H9 (cell line): ENCODE measurements at regions not wholly inside any gene's neighbourhood (a gene's known extent, or its start where the extent isn't known, plus 50 kb on each side); places are given as distances from the start of the nearest gene placed in this dataset.

Source experiments
- DNase-seq: peaks from one replicate; pipeline ENCODE4 v3.0.0-alpha.2; 2017
- H2AFZ ChIP-seq: one replicate; pipeline ENCODE4 v1.6.1; 2013; ENCODE audit warnings: mild to moderate bottlenecking, low read length, control low read depth, moderate library complexity
- H2AK5ac ChIP-seq: 2 replicates; pipeline ENCODE4 v1.6.1; 2013; ENCODE audit warnings: low read length, control low read depth, mixed read lengths; ENCODE audit not compliant: insufficient read length
- H2BK120ac ChIP-seq: one replicate; pipeline ENCODE4 v1.6.1; 2013; ENCODE audit warnings: low read depth, mild to moderate bottlenecking, low read length, control low read depth, inconsistent platforms; ENCODE audit not compliant: poor library complexity, severe bottlenecking
- H2BK12ac ChIP-seq: 2 replicates; pipeline ENCODE4 v1.6.1; 2013; ENCODE audit warnings: low read length, control low read depth, mixed read lengths, low read depth; ENCODE audit not compliant: insufficient read length
- H2BK15ac ChIP-seq: 2 replicates; pipeline ENCODE4 v1.6.1; 2013; ENCODE audit warnings: low read depth, low read length, control low read depth
- H2BK20ac ChIP-seq: one replicate; pipeline ENCODE4 v1.6.1; 2013; ENCODE audit warnings: low read depth, mild to moderate bottlenecking, low read length, control low read depth, inconsistent platforms; ENCODE audit not compliant: poor library complexity, severe bottlenecking
- H2BK5ac ChIP-seq: 2 replicates; pipeline ENCODE4 v1.6.1; 2013; ENCODE audit warnings: low read length, control low read depth, mixed read lengths; ENCODE audit not compliant: insufficient read length
- H3K14ac ChIP-seq: 2 replicates; pipeline ENCODE4 v1.6.1; 2013; ENCODE audit warnings: low read length, control low read depth; ENCODE audit not compliant: insufficient read depth
- H3K18ac ChIP-seq: 2 replicates; pipeline ENCODE4 v1.6.1; 2013; ENCODE audit warnings: low read depth, mild to moderate bottlenecking, mixed read lengths, low read length, control low read depth; ENCODE audit not compliant: insufficient read length
- H3K23ac ChIP-seq: 2 replicates; pipeline ENCODE4 v1.6.1; 2013; ENCODE audit warnings: low read length, control low read depth, mixed read lengths, low read depth; ENCODE audit not compliant: insufficient read length
- H3K23me2 ChIP-seq: 2 replicates; pipeline ENCODE4 v1.6.1; 2013; ENCODE audit warnings: low read depth, mild to moderate bottlenecking, mixed read lengths, low read length, control low read depth; ENCODE audit not compliant: insufficient read length, poor library complexity, severe bottlenecking
- H3K27ac ChIP-seq: 2 replicates; pipeline ENCODE4 v1.5.1; 2013; ENCODE audit warnings: low read length, control low read depth, mixed read lengths, low read depth; ENCODE audit not compliant: insufficient read length
- H3K27me3 ChIP-seq: 2 replicates; pipeline ENCODE4 v1.6.1; 2013; ENCODE audit warnings: low read length, control low read depth, inconsistent platforms; ENCODE audit not compliant: insufficient read depth
- H3K4ac ChIP-seq: 2 replicates; pipeline ENCODE4 v1.6.1; 2013; ENCODE audit warnings: low read depth, mild to moderate bottlenecking, control low read depth, inconsistent platforms, low read length, moderate library complexity
- H3K4me1 ChIP-seq: 2 replicates; pipeline ENCODE4 v1.6.1; 2013; ENCODE audit warnings: low read length, control low read depth, inconsistent platforms; ENCODE audit not compliant: insufficient read depth
- H3K4me2 ChIP-seq: 2 replicates; pipeline ENCODE4 v1.6.1; 2013; ENCODE audit warnings: low read length, control low read depth, mixed read lengths; ENCODE audit not compliant: insufficient read length, insufficient read depth
- H3K56ac ChIP-seq: 2 replicates; pipeline ENCODE4 v1.6.1; 2013; ENCODE audit warnings: low read depth, mild to moderate bottlenecking, mixed read lengths, low read length, control low read depth; ENCODE audit not compliant: insufficient read length
- H3K79me1 ChIP-seq: 2 replicates; pipeline ENCODE4 v1.6.1; 2013; ENCODE audit warnings: low read depth, mild to moderate bottlenecking, moderate library complexity, low read length, control low read depth, inconsistent platforms; ENCODE audit not compliant: insufficient read depth, poor library complexity, severe bottlenecking
- H3K79me2 ChIP-seq: 2 replicates; pipeline ENCODE4 v1.6.1; 2013; ENCODE audit warnings: low read length, control low read depth, inconsistent platforms; ENCODE audit not compliant: insufficient read depth
- H3K9ac ChIP-seq: 2 replicates; pipeline ENCODE4 v1.6.1; 2013; ENCODE audit warnings: low read length, control low read depth, mixed read lengths; ENCODE audit not compliant: insufficient read length; ENCODE audit errors: extremely low read depth
- H3K9me3 ChIP-seq: one replicate; pipeline ENCODE4 v1.6.1; 2013; ENCODE audit warnings: low read depth, low read length, inconsistent platforms; ENCODE audit not compliant: control insufficient read depth
- H3T11ph ChIP-seq: one replicate; pipeline ENCODE4 v1.6.1; 2013; ENCODE audit warnings: mild to moderate bottlenecking, low read length, control low read depth, inconsistent platforms
- H4K20me1 ChIP-seq: one replicate; pipeline ENCODE4 v1.6.1; 2013; ENCODE audit not compliant: control insufficient read depth, insufficient read length, insufficient read depth
- H4K5ac ChIP-seq: 2 replicates; pipeline ENCODE4 v1.6.1; 2013; ENCODE audit warnings: low read depth, mild to moderate bottlenecking, mixed read lengths, low read length, control low read depth; ENCODE audit not compliant: insufficient read length
- H4K8ac ChIP-seq: replicated peaks from 2 replicates; pipeline ENCODE4 v1.6.1; 2013; ENCODE audit warnings: low read length, control low read depth, mixed read lengths, low read depth; ENCODE audit not compliant: insufficient read length
- H4K91ac ChIP-seq: 2 replicates; pipeline ENCODE4 v1.6.1; 2013; ENCODE audit warnings: low read depth, mild to moderate bottlenecking, moderate library complexity, mixed read lengths, low read length, control low read depth; ENCODE audit not compliant: insufficient read length
- H3K27ac Mint-ChIP-seq, 3 experiments: 2 replicates in 2 of 3; 3 replicates in 1 of 3; pipeline ENCODE4 v1.8.0; 2020 to 2021; ENCODE audit warnings: mixed read lengths in 3 of 3, mild to moderate bottlenecking in 1 of 3, moderate library complexity in 1 of 3
- H3K27me3 Mint-ChIP-seq: 2 replicates; pipeline ENCODE4 v1.8.0; 2021; ENCODE audit warnings: low read depth, mild to moderate bottlenecking, moderate library complexity, mixed read lengths
- H3K36me3 Mint-ChIP-seq, 3 experiments: 2 replicates in 2 of 3; 3 replicates in 1 of 3; pipeline ENCODE4 v1.8.0; 2020 to 2021; ENCODE audit warnings: low read depth in 3 of 3, mixed read lengths in 3 of 3; ENCODE audit not compliant: insufficient read depth in 1 of 3
- H3K4me1 Mint-ChIP-seq, 2 experiments: 2 replicates each; pipeline ENCODE4 v1.8.0; 2020; ENCODE audit warnings: mixed read lengths in 2 of 2
- H3K4me3 Mint-ChIP-seq, 2 experiments: 2 replicates in 1 of 2; 3 replicates in 1 of 2; pipeline ENCODE4 v1.8.0; 2020 to 2021; ENCODE audit warnings: mild to moderate bottlenecking in 2 of 2, mixed read lengths in 2 of 2, moderate library complexity in 1 of 2
- H3K9me3 Mint-ChIP-seq, 2 experiments: 2 replicates in 1 of 2; 3 replicates in 1 of 2; pipeline ENCODE4 v1.8.0; 2020; ENCODE audit warnings: mild to moderate bottlenecking in 2 of 2, mixed read lengths in 2 of 2, moderate library complexity in 1 of 2
- WGBS: extraction: QIAGEN DNeasy Blood & Tissue Kit; methylation state at CpG from one replicate; pipeline ENCODE4 v1.1.7; 2013; ENCODE audit warnings: missing lambda C conversion rate, low lambda C conversion rate, mixed read lengths; ENCODE audit not compliant: insufficient read length; ENCODE audit errors: extremely low coverage; 5-methylcytosine and 5-hydroxymethylcytosine counted together
- TF ChIP-seq, protein P1 (sequence below): fragments of 200-600 bp; sonication (generic); conservative IDR thresholded peaks from 3 replicates; pipeline ENCODE4 v1.8.0; 2021; ENCODE audit warnings: antibody characterized with exemption, mild to moderate bottlenecking

DNA sequence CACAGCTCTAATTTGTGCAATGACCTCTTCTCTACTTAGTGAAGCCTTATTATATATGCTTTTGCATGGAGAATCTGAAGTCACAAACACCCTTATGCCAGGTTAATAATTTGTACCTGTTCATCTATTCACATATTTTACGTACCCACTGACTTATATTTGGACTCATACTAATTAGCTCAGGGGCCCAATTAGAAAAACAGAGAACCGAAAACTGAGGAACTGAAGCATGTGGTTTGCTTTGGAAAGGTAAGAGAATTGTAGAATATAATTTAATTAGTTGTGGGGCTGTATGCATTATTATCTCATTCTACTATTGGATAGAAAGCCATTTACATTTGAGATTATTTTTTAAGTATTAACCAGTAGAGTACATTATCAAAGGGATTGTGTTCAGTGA lies 805.9 kb upstream of the CITED2 start:
- no peaks in the 10 kb centered on the region for H3K27me3 ChIP-seq
- H3K18ac ChIP-seq: no peak overlapping the region
- Mint-ChIP-seq H3K9me3 (peaks cover 7 to 8% of the 10 kb centered on the region in 2 experiments), H3K36me3 (peaks cover 8 to 15% (median 8%) of the 10 kb centered on the region in 3 experiments), H3K4me3 (no peak overlapping the region), H3K27ac (no peak overlapping the region), H3K27me3 (no peaks in the 10 kb centered on the region), H3K4me1 (peaks cover 0 to 6% of the 10 kb centered on the region in 2 experiments; a peak in 1 of 4 replicates)
- H2BK15ac ChIP-seq: no peak overlapping the region
- no peak overlapping the region for H4K91ac ChIP-seq
- WGBS: no CpG with 5 or more reads among the region's 2 CpGs
- no peaks in the 10 kb centered on the region for H3K79me2 ChIP-seq
- H2BK120ac ChIP-seq: no peak overlapping the region
- H3K79me1 ChIP-seq: no peaks in the 10 kb centered on the region
- no peak overlapping the region for H3K14ac ChIP-seq
- no peak overlapping the region for H2AK5ac ChIP-seq
- no peak overlapping the region for H3K4me2 ChIP-seq
- no peak overlapping the region for H4K8ac ChIP-seq
- no peak overlapping the region for H3K56ac ChIP-seq
- H3T11ph ChIP-seq: no peak overlapping the region
- no peak overlapping the region for H2BK5ac ChIP-seq
- H3K4ac ChIP-seq: no peak overlapping the region
- no peaks in the 10 kb centered on the region for H3K23me2 ChIP-seq
- no peak overlapping the region for H2BK12ac ChIP-seq
- H4K20me1 ChIP-seq: no peaks in the 10 kb centered on the region
- no peak overlapping the region for H3K27ac ChIP-seq
- no peak overlapping the region for H2BK20ac ChIP-seq
- no peaks in the 10 kb centered on the region for H3K4me1 ChIP-seq
- TF ChIP-seq, protein P1, sequence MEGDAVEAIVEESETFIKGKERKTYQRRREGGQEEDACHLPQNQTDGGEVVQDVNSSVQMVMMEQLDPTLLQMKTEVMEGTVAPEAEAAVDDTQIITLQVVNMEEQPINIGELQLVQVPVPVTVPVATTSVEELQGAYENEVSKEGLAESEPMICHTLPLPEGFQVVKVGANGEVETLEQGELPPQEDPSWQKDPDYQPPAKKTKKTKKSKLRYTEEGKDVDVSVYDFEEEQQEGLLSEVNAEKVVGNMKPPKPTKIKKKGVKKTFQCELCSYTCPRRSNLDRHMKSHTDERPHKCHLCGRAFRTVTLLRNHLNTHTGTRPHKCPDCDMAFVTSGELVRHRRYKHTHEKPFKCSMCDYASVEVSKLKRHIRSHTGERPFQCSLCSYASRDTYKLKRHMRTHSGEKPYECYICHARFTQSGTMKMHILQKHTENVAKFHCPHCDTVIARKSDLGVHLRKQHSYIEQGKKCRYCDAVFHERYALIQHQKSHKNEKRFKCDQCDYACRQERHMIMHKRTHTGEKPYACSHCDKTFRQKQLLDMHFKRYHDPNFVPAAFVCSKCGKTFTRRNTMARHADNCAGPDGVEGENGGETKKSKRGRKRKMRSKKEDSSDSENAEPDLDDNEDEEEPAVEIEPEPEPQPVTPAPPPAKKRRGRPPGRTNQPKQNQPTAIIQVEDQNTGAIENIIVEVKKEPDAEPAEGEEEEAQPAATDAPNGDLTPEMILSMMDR: no peak
- H4K5ac ChIP-seq: no peak overlapping the region
- H3K23ac ChIP-seq: no peak overlapping the region
- no peak overlapping the region for H2AFZ ChIP-seq
- no peak overlapping the region for H3K9ac ChIP-seq
- DNase-seq: no peak
- H3K9me3 ChIP-seq: no peaks in the 10 kb centered on the region
